HG03354 (cell line): ENCODE measurements at regions not wholly inside any gene's neighbourhood (a gene's known extent, or its start where the extent isn't known, plus 50 kb on each side); places are given as distances from the start of the nearest gene placed in this dataset.

Source experiments
- ATAC-seq: cut with Tn5 transposase; IDR thresholded peaks from one replicate; pipeline ENCODE4 v1.9.1; 2021; ENCODE audit warnings: mild to moderate bottlenecking; ENCODE audit not compliant: unreplicated experiment, poor library complexity, severe bottlenecking

DNA sequence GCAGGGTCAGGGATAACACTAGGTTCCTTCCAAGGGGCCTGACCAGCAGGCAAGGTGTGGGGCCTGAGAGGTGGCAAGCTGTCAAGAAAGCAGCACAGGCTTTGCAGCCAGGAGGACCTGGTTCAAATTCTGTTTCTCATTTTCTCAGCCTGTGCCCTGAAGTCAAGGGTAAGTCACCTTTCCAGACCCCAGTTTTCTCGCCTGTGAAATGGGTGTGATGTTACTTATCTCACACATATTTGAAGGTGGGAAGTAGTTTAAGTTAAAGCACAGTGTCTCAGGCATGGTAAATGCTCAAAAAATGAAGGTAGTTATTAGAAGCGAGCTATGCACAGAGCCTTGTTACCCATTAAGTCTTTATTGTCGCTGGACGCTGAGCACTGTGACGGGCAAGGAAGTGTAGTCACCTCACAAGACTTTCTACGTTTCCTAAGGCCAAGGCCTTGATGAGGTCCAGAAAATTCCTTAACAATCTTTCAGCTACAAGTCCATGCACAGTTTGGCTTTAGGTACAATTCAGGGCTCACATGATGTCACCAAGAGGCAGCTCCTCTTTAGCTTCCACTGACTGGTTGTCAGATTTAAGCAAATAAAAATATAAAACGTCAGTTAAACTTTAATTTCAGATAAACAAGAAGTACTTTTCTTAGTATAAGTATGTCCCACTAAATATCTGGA is 522.6 kb upstream of the PROK2 start:
- no peak for ATAC-seq

DNA sequence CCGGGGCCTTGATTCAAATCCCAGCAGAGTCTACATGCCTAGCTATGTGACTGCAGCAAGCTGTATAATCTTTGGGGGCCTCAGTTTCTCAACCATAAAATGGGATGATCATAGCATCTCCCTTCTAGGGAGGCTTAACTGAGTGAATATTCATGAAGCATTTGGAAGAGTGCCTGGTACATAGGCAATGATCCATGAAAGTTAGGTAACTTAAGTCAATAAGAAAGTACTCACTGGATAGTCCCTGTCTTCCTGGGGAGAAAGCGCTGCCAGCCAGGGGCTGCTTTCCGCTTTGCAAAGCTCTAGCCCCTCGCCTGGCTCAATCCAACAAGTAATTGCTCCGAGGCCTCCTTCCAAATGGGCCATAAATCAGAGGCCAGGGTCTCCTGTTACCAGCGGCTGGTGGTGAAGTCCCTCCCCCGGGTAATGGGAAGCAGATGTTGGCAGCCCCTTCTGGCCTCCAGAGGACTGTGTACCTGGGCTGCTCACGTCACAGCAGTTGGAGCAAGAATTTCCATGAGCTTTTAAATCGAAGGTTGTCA is 521.9 kb upstream of the PROK2 start:
- no peak for ATAC-seq

DNA sequence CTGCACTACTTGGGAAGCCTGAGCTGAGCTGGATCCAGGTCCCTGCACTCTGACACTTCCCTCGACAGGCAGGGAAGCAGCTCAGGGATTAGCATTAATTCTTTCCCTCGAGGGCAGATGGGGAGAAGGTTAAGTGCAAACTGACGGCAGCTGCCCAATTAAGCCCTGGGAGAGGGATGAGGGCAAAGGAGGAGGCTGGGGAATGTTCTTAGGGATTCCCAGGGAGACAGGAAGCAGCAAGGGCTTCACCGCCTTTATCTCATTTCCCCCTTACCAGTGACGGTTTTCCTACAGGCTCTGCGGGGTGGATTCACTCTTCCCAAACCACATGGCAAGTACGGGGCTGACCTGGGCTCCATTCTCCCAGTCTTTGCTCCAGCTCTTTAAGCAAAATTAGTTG is 519.0 kb upstream of the PROK2 start:
- no peak for ATAC-seq

DNA sequence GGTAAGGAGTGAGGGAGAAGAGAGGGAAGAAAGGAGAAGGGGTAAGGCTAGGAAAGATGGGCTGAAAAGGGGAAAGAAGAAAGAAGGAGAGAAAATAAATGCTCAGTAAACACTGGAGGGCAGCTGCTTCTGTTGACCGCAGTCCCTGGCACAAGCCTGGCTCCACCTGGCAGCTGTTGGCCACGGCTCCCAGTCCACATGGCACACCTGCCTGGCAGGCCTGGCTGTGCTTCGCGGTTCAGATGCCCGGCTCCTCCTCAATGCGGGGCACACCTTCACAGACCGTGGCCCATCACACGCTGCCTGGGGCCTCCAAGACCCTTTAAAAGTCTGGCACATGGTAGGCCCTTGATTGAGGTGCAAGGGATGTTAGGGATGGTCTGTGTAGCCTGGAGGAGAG is 516.8 kb upstream of the PROK2 start:
- ATAC-seq: no peak

DNA sequence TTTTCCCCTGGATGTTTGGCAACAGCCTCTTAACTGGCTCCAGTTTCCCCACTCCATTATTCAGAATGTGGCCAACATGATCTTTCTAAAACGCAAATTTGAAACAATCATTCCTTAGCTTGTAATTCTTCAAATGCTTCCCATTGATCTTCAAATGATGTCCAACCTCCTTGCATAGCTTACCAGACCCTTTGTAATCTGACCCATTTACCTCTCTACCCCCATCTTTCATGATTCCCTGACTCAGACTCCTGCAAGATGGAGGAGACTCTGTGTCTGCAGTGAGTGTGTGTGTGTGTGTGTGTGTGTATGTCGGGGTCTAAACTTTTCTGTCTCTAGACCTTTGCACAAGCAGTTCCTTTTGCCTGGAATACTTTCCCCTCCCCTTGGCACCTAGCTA is 515.7 kb upstream of the PROK2 start:
- ATAC-seq: no peak

DNA sequence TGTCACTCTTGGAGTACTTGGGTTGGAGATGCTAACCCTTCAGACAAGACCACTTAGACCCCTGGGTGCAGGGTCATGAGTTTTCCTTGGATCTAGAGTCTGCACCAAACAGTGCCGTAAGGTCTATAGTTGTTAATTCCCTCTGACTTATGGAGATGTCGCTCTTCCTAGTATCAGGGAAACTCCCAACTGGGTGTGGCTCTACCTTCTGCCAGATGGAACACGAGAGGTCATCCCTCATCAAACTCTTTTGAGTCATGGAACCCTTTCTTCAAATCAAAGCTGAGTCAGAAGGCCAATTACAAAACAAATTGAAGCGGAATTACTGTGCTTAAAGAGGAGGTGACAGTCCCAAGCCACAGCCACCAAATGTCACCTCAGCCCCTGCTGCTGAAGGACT is 514.9 kb upstream of the PROK2 start:
- ATAC-seq: no peak

DNA sequence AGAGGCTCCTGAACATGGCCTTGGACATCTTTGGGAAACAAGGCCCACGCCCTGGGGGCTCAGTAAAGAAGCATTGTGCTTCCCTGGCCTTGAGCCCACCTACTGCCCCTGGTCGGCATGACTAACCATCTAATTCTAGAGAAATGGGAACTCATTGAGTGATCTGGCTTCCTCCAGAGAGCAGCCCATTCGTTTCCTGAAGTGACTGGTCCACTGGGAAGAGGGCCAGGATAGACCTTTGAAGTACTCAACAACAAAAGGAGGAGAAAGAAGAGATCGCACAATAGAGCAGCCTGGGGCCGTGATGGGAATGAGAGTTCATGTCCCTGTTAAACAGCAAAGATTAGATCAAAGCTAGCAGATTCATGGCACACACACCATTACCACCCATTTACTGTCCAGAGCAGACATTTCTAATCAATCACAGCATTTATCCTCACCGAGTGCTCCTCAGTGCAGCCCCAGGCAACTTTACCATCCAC is 514.4 kb upstream of the PROK2 start:
- no peak for ATAC-seq

DNA sequence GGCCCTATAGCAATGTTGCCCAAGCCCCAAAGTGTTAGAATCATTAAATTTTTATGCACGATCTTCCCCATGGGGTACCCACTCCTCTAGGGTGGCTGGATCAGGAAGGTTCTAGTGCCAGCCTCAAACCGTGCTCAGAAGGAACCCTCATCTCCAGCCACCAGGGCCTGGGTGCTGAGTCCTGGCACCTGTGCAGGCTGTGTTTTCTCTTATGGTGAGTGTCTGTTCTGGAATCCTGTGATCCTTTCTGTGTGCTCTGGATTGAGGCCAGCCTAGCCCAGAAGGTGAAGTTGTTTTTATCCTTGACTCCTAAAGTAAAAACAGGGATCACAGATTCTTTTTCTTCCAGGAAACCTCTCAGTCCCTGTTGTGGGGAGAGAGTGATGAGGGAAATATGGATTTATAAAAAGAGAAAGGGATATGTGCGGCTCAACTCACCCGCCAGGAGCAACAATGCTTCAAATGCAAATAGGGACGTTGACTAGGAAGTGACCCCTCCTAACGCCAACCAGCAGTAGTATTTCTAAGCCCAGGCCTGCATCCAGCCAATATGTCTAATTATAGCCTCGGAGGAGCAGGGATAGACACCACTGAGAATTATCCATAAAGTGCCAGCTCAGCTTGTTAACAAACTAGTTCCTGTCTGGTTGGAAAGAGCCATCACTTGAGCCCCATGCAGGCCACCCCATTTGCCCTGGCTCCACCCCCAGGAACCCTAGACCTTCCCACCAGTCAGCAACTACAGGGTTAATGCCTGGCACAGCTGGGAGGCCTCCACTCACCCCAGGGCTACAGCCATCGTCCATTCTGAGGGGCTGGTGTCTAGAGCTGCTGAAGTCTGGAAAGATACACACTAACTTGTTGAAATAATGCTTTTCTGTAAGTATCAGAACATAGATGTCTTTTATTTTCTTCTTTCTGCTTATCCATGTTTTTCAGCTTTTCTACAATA is 513.5 kb upstream of the PROK2 start:
- no peak for ATAC-seq

DNA sequence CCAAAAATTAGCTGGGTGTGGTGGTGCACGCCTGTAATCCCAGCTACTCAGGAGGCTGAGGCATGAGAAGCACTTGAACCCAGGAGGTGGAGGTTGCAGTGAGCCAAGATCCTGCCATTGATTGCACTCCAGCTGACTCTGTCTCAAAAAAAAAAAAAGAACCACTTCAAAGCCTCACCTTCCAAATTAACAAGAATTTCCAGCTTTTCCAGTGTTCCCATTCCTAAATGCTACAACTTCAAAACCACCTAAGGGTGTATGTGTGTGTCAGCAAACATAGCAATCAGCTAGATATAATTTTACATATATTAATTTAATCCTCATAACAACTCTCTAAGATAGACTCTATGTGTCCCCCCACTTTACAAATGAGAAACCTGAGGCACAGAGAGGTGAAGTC is 512.5 kb upstream of the PROK2 start:
- ATAC-seq: no peak

DNA sequence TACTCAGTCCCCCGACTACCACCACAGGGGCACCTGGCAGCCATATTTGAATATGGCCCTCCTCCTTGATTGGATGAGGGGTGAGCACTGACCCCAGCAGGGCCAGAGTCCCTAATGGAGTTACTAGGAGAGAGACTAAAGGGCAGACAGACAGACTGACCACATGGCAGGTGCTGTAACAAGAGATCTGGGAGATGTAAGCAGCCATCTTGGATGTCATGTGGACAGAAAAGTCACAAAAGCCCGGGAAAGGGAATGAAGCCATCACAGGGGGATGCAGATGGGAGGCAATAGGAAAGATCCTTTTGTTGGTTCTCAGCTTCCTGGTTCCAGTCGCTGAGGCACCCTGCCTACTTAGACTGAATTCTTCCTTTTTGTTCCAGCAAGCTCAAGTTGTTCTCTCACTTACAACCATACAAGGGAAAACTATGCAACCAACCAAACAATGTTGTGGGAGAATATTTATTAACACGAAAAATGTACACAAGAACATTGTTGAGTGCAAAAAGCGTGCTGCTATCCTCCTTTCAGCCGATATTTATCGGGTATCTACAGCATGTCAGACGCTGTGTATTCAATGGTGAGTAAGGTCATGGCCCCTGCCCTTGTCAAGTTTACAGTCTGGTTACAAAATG is 511.6 kb upstream of the PROK2 start:
- ATAC-seq: no peak

DNA sequence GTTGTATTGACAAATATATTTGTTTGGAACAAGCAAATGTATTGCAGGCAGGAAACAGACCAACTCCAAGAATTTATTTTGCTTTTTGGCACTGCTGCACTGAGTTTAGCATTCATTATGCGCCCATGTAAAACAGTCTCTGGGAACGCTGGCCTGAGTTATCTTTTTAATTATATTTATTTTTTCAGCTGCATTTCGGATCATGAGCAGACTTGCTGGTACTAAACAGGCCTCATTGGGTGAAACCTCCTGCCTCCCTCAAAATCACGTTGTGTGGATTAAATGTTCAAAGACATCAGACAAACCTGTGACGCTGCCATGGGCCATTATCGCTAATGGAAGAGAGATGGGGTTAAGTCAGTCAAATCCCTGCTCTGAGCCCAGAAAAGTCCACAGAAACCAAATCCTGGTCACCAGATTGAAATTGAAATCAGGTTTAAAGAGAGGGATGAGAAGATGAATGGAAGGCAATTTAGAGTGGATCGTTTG is 511.1 kb upstream of the PROK2 start:
- ATAC-seq: no peak

DNA sequence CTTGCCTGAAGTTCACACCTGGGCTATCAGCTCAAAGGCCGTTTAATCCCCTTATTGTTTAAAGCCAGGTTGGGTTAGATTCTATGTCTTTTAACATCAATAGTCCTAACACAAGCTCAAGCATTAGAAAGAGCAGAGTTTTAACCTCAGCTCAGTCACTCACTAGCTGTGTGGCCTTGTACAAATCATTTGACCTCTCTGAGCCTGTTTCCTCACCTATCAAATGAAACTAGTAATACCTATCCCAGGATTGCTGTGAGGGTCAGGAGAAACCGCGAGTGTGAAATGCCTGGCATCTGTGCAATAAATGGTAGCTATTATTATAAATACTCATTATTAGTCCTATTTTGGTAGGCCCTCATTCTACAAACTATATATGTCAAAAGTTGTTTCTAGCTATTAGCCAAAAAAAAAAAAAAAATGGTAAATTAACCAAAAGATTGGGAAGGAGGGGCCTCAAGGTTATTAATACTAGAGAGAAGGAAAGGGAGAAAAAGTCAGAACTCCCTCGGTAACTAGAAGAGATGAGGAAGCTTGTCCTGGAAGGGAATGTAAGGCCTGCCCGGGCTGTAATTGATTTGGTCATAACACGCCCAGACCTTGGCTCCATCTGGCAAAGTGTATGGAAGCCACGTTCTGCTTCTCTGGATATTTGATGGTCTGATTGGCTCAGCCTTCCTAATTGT is 510.5 kb upstream of the PROK2 start:
- ATAC-seq: no peak

DNA sequence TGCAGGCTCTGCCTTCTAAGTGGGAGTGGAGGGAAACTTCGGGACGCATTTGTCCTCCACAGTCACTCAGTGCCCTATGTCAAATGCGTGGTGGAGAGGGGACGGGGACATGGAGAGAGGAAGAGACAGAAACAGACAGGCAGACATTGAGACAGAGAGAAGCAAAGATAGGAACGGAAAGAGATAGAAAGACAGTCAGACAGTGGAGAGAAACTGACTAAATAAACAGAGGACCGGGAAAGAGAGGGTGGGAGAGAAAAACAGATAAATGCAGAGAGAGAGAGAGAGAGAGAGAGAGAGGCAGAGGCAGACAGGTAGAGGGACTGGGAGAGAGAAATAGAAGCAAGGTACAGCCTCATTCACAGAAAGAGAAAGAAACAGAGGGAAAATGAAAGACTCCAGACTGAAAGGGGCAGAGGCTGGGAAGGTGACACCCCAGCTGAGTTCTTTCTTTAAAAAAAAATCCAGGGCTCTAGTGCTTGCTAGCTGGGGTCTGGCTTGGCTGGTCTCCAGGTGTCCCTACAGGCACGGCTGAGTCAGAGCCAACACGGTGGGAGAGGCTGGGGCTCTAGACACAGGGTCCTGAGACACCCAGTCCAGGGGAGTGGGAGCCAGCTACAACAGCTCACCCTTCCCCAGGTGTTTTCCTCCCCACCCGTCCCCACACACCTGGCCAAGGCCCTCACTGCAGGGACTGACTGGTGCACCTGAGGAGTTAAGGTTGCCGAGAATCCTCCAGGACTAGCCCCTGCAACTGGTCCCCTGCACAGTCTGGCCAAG is 506.1 kb upstream of the PROK2 start:
- ATAC-seq: no peak

DNA sequence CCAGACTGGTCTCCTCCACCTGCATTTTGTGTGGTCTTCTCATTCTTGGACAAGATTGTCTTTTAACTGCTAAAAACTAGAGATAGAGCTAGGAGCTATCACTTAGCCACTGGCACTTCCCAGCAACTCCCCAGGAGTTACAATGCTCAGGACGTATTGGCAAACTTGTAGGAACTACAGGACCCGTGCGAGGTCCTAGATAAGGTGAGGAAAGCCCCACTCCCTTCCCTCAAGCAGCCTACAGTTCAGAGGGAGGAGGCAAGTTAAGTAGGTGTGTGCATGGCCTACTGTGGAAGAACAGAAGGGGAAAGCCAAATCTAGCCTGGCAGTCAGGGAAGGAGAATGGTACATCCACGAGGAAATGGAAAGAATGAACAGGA is 504.7 kb upstream of the PROK2 start:
- ATAC-seq: no peak

DNA sequence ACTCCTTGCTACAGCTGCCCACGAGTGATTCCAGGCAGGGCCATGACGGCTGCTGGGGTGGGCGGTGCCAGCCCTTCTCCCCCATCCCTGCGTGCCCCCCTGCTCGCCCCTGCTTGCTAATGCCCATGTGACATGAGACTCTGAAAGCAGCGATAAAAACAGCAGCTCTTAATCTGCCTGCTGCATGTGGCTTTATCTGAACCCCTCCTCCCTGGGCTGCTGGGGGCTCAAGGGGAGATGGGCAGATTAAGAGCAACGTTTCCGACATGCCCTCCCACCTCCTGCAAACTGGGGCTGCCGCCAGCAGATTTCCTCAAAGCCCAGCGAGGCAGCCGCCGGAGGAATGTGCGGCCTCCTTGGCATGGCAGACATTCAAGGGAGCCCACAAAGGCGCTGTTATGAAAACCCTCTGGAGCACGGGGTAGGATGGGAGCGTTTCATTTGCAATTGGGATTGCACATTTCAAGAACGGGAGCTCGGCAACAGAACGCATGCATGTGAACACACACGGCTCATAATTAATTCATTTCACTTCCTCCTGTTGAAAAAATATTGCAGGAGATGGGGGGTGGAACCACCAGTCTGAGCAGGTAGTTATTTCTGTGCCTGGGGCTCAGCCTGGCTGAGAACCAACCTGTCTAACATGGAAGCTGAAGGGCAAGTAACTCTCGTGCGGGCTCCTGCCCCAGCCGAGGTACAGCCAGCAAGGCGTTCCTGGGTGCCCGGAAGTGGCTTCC is 504.2 kb upstream of the PROK2 start:
- no peak for ATAC-seq

DNA sequence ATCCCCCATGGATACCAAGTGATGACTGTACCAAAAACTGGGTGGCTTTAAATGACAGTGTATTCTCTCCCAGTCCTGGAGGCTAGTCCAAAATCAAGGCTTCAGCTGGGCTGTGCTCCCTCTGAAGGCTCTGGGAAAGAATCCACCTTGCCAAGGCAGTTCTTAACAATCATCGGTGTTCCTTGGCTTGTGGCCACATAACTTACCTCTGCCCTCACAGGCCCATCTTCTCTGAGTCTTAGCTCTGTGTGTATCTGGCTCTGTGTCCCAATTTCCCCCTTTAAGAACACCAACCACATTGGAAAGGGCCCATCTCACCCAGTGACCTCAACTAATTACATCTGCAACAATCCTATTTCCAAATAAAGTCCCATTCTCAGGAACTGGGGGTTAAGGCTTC is 503.0 kb upstream of the PROK2 start:
- ATAC-seq: no peak

DNA sequence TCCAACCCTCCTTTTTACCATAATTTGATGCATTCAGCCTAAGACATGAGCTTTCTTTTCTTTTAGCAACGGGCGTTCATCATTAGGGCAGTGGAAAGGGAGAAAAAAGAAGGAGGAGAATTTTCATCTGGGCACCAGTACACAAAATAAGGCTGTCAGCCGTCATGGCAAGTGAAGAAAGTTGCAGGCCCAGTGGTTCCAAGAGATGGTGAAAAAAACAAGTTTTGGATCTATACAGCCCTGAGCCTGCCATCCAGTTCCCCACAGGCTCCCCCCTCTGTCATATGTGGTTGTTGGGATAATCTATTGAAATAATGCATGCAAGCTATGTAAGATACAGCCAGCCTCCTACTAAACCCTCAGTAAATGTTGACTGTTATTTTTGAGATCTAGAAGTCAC is 500.6 kb upstream of the PROK2 start:
- ATAC-seq: no peak

DNA sequence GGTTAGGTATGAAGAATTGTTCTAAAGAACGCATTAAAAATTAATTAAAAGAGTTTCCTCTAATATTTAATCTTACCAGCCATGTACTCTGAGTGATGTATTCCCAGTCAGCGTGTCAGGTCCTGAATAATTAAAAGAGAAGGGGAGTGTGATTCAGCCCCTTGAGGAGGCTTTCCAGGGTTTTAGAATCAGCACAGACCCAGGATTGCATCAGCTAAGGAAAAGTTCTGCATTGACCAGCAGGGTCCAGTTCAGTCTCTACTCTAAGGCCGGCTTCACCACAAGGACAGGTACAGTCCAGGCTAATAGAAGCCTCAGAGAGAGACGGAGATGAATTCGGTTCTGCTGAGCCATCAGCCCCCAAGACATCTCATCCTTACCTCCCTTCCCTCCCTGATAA is 499.5 kb upstream of the PROK2 start:
- ATAC-seq: no peak
